ENCODE measurements at regions not wholly inside any gene's neighbourhood (a gene's known extent, or its start where the extent isn't known, plus 50 kb on each side); places are given as distances from the start of the nearest gene placed in this dataset.

DNA sequence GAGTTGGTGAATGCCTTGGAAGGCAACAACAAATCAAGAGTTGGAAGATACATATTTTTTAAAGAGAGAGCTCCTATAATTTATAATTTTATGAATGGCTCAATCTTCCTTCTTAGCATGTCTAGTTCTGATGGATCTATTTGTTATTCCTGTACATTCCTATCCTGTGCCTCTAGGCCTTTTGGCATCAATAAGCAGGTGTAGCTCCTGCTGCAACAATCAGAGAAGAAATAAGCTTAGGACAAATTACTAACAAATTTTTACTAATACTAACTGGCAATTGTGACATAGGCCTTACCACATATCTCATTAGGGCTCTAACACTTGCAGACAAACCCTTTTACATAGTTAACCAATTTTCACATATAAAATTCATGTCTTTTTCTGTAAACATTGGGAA lies 682.0 kb downstream of the LTN1 start:
- no peak overlapping the region for H3K27ac ChIP-seq
- peaks cover 0 to 21% (median 6%) of the 10 kb centered on the region in 11 donors for H3K9me3 ChIP-seq
- intact Hi-C loops (cut with DNase I) = no loop called here
- H3K27me3 ChIP-seq = no peaks in the 10 kb centered on the region
- DNase-seq (no peak), ATAC-seq (no peak)
- no peak overlapping the region for H3K4me3 ChIP-seq
- H3K36me3 ChIP-seq = no peaks in the 10 kb centered on the region
- no peaks in the 10 kb centered on the region for H3K4me1 ChIP-seq
- TF ChIP-seq, protein P1, sequence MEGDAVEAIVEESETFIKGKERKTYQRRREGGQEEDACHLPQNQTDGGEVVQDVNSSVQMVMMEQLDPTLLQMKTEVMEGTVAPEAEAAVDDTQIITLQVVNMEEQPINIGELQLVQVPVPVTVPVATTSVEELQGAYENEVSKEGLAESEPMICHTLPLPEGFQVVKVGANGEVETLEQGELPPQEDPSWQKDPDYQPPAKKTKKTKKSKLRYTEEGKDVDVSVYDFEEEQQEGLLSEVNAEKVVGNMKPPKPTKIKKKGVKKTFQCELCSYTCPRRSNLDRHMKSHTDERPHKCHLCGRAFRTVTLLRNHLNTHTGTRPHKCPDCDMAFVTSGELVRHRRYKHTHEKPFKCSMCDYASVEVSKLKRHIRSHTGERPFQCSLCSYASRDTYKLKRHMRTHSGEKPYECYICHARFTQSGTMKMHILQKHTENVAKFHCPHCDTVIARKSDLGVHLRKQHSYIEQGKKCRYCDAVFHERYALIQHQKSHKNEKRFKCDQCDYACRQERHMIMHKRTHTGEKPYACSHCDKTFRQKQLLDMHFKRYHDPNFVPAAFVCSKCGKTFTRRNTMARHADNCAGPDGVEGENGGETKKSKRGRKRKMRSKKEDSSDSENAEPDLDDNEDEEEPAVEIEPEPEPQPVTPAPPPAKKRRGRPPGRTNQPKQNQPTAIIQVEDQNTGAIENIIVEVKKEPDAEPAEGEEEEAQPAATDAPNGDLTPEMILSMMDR (IDR thresholded peaks at IDR 0.05) = no peak

DNA sequence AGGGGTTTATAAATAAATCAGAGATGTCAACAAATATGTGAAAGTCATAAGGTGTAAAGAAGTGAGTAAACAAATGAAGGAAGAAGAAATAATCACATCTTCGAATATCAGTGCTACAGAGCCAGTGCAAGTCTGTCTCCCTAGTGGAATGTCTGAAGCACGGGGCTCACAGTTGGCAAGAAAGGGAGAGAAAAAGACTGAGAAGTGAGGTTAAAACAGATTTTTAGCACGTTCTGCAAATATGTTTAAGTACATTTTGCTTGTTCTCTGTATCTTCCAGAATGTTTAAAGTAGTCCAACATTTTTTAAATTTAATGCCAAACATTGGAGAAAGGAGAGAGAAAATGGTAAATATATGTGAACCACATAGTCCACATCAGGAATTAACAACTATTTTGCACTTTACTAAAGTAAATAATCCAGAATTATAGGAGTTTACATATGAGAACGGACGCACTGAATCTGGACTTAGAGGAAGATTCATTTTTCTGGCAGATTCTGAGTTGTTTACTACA lies 682.4 kb downstream of the LTN1 start:
- DNase-seq (no peak), ATAC-seq (no peak)
- intact Hi-C loops (cut with DNase I) = no loop called here
- H3K27ac ChIP-seq = no peak overlapping the region
- no peaks in the 10 kb centered on the region for H3K27me3 ChIP-seq
- H3K4me3 ChIP-seq = no peak overlapping the region
- H3K36me3 ChIP-seq = no peaks in the 10 kb centered on the region
- TF ChIP-seq, protein P1 (IDR thresholded peaks at IDR 0.05) = no peak
- 72 to 73% methylated on average over 5 of the region's 5 CpGs for WGBS, 2 donors
- peaks cover 0 to 21% (median 6%) of the 10 kb centered on the region in 11 donors for H3K9me3 ChIP-seq
- no peaks in the 10 kb centered on the region for H3K4me1 ChIP-seq

DNA sequence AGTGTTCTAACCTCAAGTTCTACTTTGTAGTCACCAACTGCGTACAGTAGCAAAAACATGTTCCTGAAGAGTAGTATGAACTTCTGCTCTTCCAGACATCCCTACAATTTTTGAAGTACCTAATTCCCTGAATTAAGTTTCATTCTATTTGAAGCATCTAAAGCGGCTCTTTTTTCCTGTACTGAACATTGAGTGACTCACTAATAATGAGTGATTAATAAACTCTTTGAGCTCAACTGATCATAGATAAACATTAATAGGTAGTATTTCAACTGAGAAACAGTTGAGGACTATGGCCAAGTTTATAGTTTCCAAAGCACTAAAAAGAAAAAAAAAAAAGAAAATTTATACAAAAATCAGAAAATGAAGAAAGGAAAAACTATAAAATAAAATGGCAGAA lies 683.1 kb downstream of the LTN1 start:
- intact Hi-C loops (cut with DNase I) = no loop called here
- WGBS, 2 donors = 98 to 99% methylated on average over 2 of the region's 2 CpGs
- Histone ChIP-seq H3K9me3 (peaks cover 0 to 21% (median 6%) of the 10 kb centered on the region in 11 donors), H3K4me1 (no peaks in the 10 kb centered on the region), H3K27me3 (no peaks in the 10 kb centered on the region), H3K36me3 (no peaks in the 10 kb centered on the region), H3K27ac (no peak overlapping the region), H3K4me3 (no peak overlapping the region)
- TF ChIP-seq, protein P1 (IDR thresholded peaks at IDR 0.05) = no peak
- DNase-seq = no peak
- ATAC-seq = no peak

DNA sequence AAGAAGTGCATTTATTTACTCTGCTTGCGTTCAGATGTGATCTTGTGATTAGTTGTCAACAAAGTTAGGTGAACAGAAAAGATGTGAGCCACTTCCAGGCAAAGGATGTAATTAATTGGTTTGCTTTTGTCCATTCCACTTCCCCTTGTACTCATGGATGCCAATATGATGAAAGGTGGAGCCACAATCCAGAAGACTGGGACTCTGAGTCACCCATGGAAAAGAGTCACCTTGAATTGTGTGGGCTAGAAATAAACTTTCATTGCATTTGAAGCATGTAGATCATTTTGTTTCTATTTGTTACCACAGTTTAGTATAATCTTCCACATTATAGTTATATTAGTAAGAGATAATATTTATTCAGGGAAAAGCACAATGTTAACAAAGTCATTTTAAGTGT lies 684.2 kb downstream of the LTN1 start:
- no peaks in the 10 kb centered on the region for H3K36me3 ChIP-seq
- ATAC-seq = no peak
- TF ChIP-seq, protein P1 (IDR thresholded peaks at IDR 0.05) = no peak
- peaks cover 0 to 21% (median 6%) of the 10 kb centered on the region in 11 donors for H3K9me3 ChIP-seq
- H3K4me3 ChIP-seq = no peak overlapping the region
- no peaks in the 10 kb centered on the region for H3K4me1 ChIP-seq
- no peaks in the 10 kb centered on the region for H3K27me3 ChIP-seq
- DNase-seq = no peak
- H3K27ac ChIP-seq = no peak overlapping the region
- intact Hi-C loops (cut with DNase I) = no loop called here
- WGBS, 2 donors = 84 to 90% methylated on average over 1 of the region's 1 CpG

All from heart right ventricle (tissue), 16 donors.